AG09309 (cell line): ENCODE measurements at regions not wholly inside any gene's neighbourhood (a gene's known extent, or its start where the extent isn't known, plus 50 kb on each side); places are given as distances from the start of the nearest gene placed in this dataset.

Experiments
- DNase-seq: peaks from one replicate; pipeline ENCODE4 v3.0.0-alpha.2; 2010; ENCODE audit warnings: low read depth
- H3K4me3 ChIP-seq: 2 replicates; pipeline ENCODE4 v1.5.1; 2011; ENCODE audit warnings: mild to moderate bottlenecking, low read depth, low read length, moderate library complexity; ENCODE audit not compliant: control insufficient read depth
- CTCF ChIP-seq: IDR thresholded peaks from 2 replicates; pipeline ENCODE4 v1.5.1; 2011; ENCODE audit warnings: mild to moderate bottlenecking, low read depth, low read length, inconsistent platforms; ENCODE audit not compliant: insufficient read depth, control insufficient read depth; ENCODE audit errors: missing control alignments

GRCh38 chr13:69331245-69331644, 776.4 kb upstream of the ATXN8OS start:
- no peak for DNase-seq
- TF ChIP-seq CTCF = no peak
- H3K4me3 ChIP-seq = no peak overlapping the region

GRCh38 chr13:69324090-69324886, 783.3 kb upstream of the ATXN8OS start:
- H3K4me3 ChIP-seq = no peak overlapping the region
- DNase-seq = no peak
- no peak for TF ChIP-seq CTCF

GRCh38 chr13:69319656-69320055, 788.0 kb upstream of the ATXN8OS start:
- DNase-seq = no peak
- no peak for TF ChIP-seq CTCF

GRCh38 chr13:69315039-69315438, 792.6 kb upstream of the ATXN8OS start:
- H3K4me3 ChIP-seq = no peak overlapping the region
- no peak for TF ChIP-seq CTCF
- DNase-seq = no peak

More at GRCh38 chr13:69319656-69320055, 788.0 kb upstream of the ATXN8OS start:
- H3K4me3 ChIP-seq = no peak overlapping the region

GRCh38 chr13:69306766-69307165, 800.9 kb upstream of the ATXN8OS start:
- no peak overlapping the region for H3K4me3 ChIP-seq
- no peak for DNase-seq
- no peak for TF ChIP-seq CTCF

GRCh38 chr13:69300131-69300530, 807.5 kb upstream of the ATXN8OS start:
- no peak for DNase-seq
- no peak overlapping the region for H3K4me3 ChIP-seq
- TF ChIP-seq CTCF = no peak
